ENCODE measurements at regions not wholly inside any gene's neighbourhood (a gene's known extent, or its start where the extent isn't known, plus 50 kb on each side); places are given as distances from the start of the nearest gene placed in this dataset.
A peak's percentile ranks its signal among the peaks of the same experiment; 100 is the strongest.
"Not testable (repeated sequence)": the region's sequence is repeated elsewhere in the genome, so short reads cannot be mapped to it uniquely, and the experiment has no call there.

- peaks cover 20% of the 10 kb centered on the region for H3K9me3 Mint-ChIP-seq
- peak overlapping the region; percentile 92 for H3K27ac Mint-ChIP-seq
- peaks cover 65% of the 10 kb centered on the region for H3K4me1 Mint-ChIP-seq (ENCODE audit: low read depth)
- DNase-seq (ENCODE audit: low spot score); intact Hi-C loops (cut with micrococcal nuclease); H3K27me3 Mint-ChIP-seq (ENCODE audit: low read depth): not testable (repeated sequence)
- H3K4me3 Mint-ChIP-seq (ENCODE audit: low read depth) = peak overlapping the region; percentile 83
- peaks cover 24% of the 10 kb centered on the region for H3K36me3 Mint-ChIP-seq (ENCODE audit: low read depth)
Observed at GRCh38 chr21:28836588-28836987, 156.1 kb downstream of the LTN1 start.

- DNase-seq (ENCODE audit: low spot score) = no peak
- Mint-ChIP-seq H3K27ac (no peak overlapping the region), H3K36me3 (ENCODE audit: low read depth) (peaks cover 27% of the 10 kb centered on the region), H3K4me1 (ENCODE audit: low read depth) (peaks cover 71% of the 10 kb centered on the region), H3K9me3 (peaks cover 15% of the 10 kb centered on the region), H3K27me3 (ENCODE audit: low read depth) (no peaks in the 10 kb centered on the region), H3K4me3 (ENCODE audit: low read depth) (peak overlapping the region; percentile 83)
- intact Hi-C loops (cut with micrococcal nuclease) = loop anchor here (5.0 kb wide), 1 partner anchor 67 kb away; no protein-coding TSS in a partner anchor
Observed at GRCh38 chr21:28834335-28835238, 158.1 kb downstream of the LTN1 start.

- intact Hi-C loops (cut with micrococcal nuclease) = loop anchor here (2.0 to 5.0 kb wide), 2 partner anchors 51 to 66 kb away; a partner anchor contains a TSS
- Mint-ChIP-seq H3K27ac (no peak overlapping the region), H3K4me3 (ENCODE audit: low read depth) (no peak overlapping the region), H3K36me3 (ENCODE audit: low read depth) (peaks cover 27% of the 10 kb centered on the region), H3K27me3 (ENCODE audit: low read depth) (no peaks in the 10 kb centered on the region), H3K9me3 (peaks cover 8% of the 10 kb centered on the region), H3K4me1 (ENCODE audit: low read depth) (peaks cover 70% of the 10 kb centered on the region)
- no peak for DNase-seq (ENCODE audit: low spot score)
Observed at GRCh38 chr21:28833609-28834008, 159.1 kb downstream of the LTN1 start.

GRCh38 chr21:28833182-28833581 lies 159.5 kb downstream of the LTN1 start:
- Mint-ChIP-seq H3K9me3 (peaks cover 8% of the 10 kb centered on the region), H3K4me1 (ENCODE audit: low read depth) (peaks cover 70% of the 10 kb centered on the region), H3K4me3 (ENCODE audit: low read depth) (peak overlapping the region; percentile 11), H3K27me3 (ENCODE audit: low read depth) (no peaks in the 10 kb centered on the region), H3K27ac (peak overlapping the region; percentile 67), H3K36me3 (ENCODE audit: low read depth) (peaks cover 27% of the 10 kb centered on the region)
- intact Hi-C loops (cut with micrococcal nuclease) = loop anchor here (2.0 to 5.0 kb wide), 2 partner anchors 52 to 66 kb away; a partner anchor contains a TSS
- DNase-seq (ENCODE audit: low spot score) = no peak

GRCh38 chr21:28832715-28833061 lies 160.0 kb downstream of the LTN1 start:
- Mint-ChIP-seq H3K27me3 (ENCODE audit: low read depth) (no peaks in the 10 kb centered on the region), H3K9me3 (peaks cover 7% of the 10 kb centered on the region), H3K4me3 (ENCODE audit: low read depth) (peak overlapping the region; percentile 11), H3K27ac (peak overlapping the region; percentile 67), H3K4me1 (ENCODE audit: low read depth) (peaks cover 66% of the 10 kb centered on the region), H3K36me3 (ENCODE audit: low read depth) (peaks cover 24% of the 10 kb centered on the region)
- no peak for DNase-seq (ENCODE audit: low spot score)
- intact Hi-C loops (cut with micrococcal nuclease) = loop anchor here (2.0 to 5.0 kb wide), 2 partner anchors 52 to 65 kb away; a partner anchor contains a TSS

GRCh38 chr21:28832013-28832714 lies 160.5 kb downstream of the LTN1 start:
- DNase-seq (ENCODE audit: low spot score) = peak; percentile 28
- intact Hi-C loops (cut with micrococcal nuclease) = loop anchor here (2.0 to 5.0 kb wide), 2 partner anchors 53 to 65 kb away; a partner anchor contains a TSS
- peaks cover 22% of the 10 kb centered on the region for H3K36me3 Mint-ChIP-seq (ENCODE audit: low read depth)
- H3K9me3 Mint-ChIP-seq = peaks cover 6% of the 10 kb centered on the region
- H3K4me1 Mint-ChIP-seq (ENCODE audit: low read depth) = peaks cover 66% of the 10 kb centered on the region
- peak overlapping the region; percentile 9 for H3K4me3 Mint-ChIP-seq (ENCODE audit: low read depth)
- no peaks in the 10 kb centered on the region for H3K27me3 Mint-ChIP-seq (ENCODE audit: low read depth)
- H3K27ac Mint-ChIP-seq = peak overlapping the region; percentile 67

- intact Hi-C loops (cut with micrococcal nuclease) = no loop called here
- no peak overlapping the region for H3K27ac Mint-ChIP-seq
Observed at GRCh38 chr21:28828981-28829380, 163.7 kb downstream of the LTN1 start.

GRCh38 chr21:28828021-28828420 lies 164.7 kb downstream of the LTN1 start:
- no peak for DNase-seq (ENCODE audit: low spot score)
- Mint-ChIP-seq H3K36me3 (ENCODE audit: low read depth) (peaks cover 12% of the 10 kb centered on the region), H3K27ac (no peak overlapping the region), H3K4me1 (ENCODE audit: low read depth) (peaks cover 26% of the 10 kb centered on the region), H3K4me3 (ENCODE audit: low read depth) (no peak overlapping the region), H3K27me3 (ENCODE audit: low read depth) (no peaks in the 10 kb centered on the region), H3K9me3 (no peaks in the 10 kb centered on the region)
- intact Hi-C loops (cut with micrococcal nuclease) = no loop called here

More at GRCh38 chr21:28828981-28829380, 163.7 kb downstream of the LTN1 start:
- Mint-ChIP-seq H3K4me1 (ENCODE audit: low read depth) (peaks cover 36% of the 10 kb centered on the region), H3K9me3 (no peaks in the 10 kb centered on the region), H3K36me3 (ENCODE audit: low read depth) (peaks cover 14% of the 10 kb centered on the region), H3K27me3 (ENCODE audit: low read depth) (no peaks in the 10 kb centered on the region), H3K4me3 (ENCODE audit: low read depth) (no peak overlapping the region)
- DNase-seq (ENCODE audit: low spot score) = no peak

- intact Hi-C loops (cut with micrococcal nuclease) = no loop called here
- Mint-ChIP-seq H3K36me3 (ENCODE audit: low read depth) (peaks cover 7% of the 10 kb centered on the region), H3K27ac (no peak overlapping the region), H3K27me3 (ENCODE audit: low read depth) (no peaks in the 10 kb centered on the region), H3K9me3 (no peaks in the 10 kb centered on the region), H3K4me3 (ENCODE audit: low read depth) (no peak overlapping the region), H3K4me1 (ENCODE audit: low read depth) (peaks cover 20% of the 10 kb centered on the region)
- no peak for DNase-seq (ENCODE audit: low spot score)
Observed at GRCh38 chr21:28827422-28827821, 165.3 kb downstream of the LTN1 start.

GRCh38 chr21:28826569-28826968 lies 166.1 kb downstream of the LTN1 start:
- Mint-ChIP-seq H3K9me3 (no peaks in the 10 kb centered on the region), H3K27ac (no peak overlapping the region), H3K36me3 (ENCODE audit: low read depth) (peaks cover 7% of the 10 kb centered on the region), H3K27me3 (ENCODE audit: low read depth) (no peaks in the 10 kb centered on the region), H3K4me1 (ENCODE audit: low read depth) (peaks cover 14% of the 10 kb centered on the region), H3K4me3 (ENCODE audit: low read depth) (no peak overlapping the region)
- DNase-seq (ENCODE audit: low spot score) = no peak
- intact Hi-C loops (cut with micrococcal nuclease) = no loop called here

- no peak for DNase-seq (ENCODE audit: low spot score)
Observed at GRCh38 chr21:28826021-28826420, 166.7 kb downstream of the LTN1 start.

GRCh38 chr21:28823429-28823828 lies 169.2 kb downstream of the LTN1 start:
- H3K4me1 Mint-ChIP-seq (ENCODE audit: low read depth) = peaks cover 5% of the 10 kb centered on the region
- intact Hi-C loops (cut with micrococcal nuclease) = no loop called here

More at GRCh38 chr21:28826021-28826420, 166.7 kb downstream of the LTN1 start:
- no peak overlapping the region for H3K27ac Mint-ChIP-seq
- H3K36me3 Mint-ChIP-seq (ENCODE audit: low read depth) = peaks cover 7% of the 10 kb centered on the region
- H3K4me3 Mint-ChIP-seq (ENCODE audit: low read depth) = no peak overlapping the region
- no peaks in the 10 kb centered on the region for H3K27me3 Mint-ChIP-seq (ENCODE audit: low read depth)
- peaks cover 11% of the 10 kb centered on the region for H3K4me1 Mint-ChIP-seq (ENCODE audit: low read depth)
- H3K9me3 Mint-ChIP-seq = no peaks in the 10 kb centered on the region
- intact Hi-C loops (cut with micrococcal nuclease) = no loop called here

More at GRCh38 chr21:28823429-28823828, 169.2 kb downstream of the LTN1 start:
- no peak overlapping the region for H3K4me3 Mint-ChIP-seq (ENCODE audit: low read depth)
- no peaks in the 10 kb centered on the region for H3K9me3 Mint-ChIP-seq
- DNase-seq (ENCODE audit: low spot score) = no peak
- H3K27ac Mint-ChIP-seq = no peak overlapping the region
- peaks cover 4% of the 10 kb centered on the region for H3K36me3 Mint-ChIP-seq (ENCODE audit: low read depth)
- H3K27me3 Mint-ChIP-seq (ENCODE audit: low read depth) = no peaks in the 10 kb centered on the region
